Activated T-cell treated with anti-CD3 and anti-CD28 coated beads, Interleukin-2, amount 50 U/mL, for 72 hours (primary cell): ENCODE measurements at regions not wholly inside any gene's neighbourhood (a gene's known extent, or its start where the extent isn't known, plus 50 kb on each side); places are given as distances from the start of the nearest gene placed in this dataset.

Experiments
- ATAC-seq, 2 donors: fragments of 150-1000 bp; cut with Tn5 transposase; replicated peaks in 1 of 2; 2 replicates each; pipeline ENCODE4 v1.10.0; 2021; ENCODE audit warnings: moderate library complexity in 2 of 2, mild to moderate bottlenecking in 1 of 2
- DNase-seq, 2 donors: peaks; one replicate each; pipeline ENCODE4 v3.0.0; 2021 to 2022; ENCODE audit warnings: mixed read lengths in 1 of 2
- H3K27ac Mint-ChIP-seq: one replicate; pipeline ENCODE4 v1.8.0; 2022; ENCODE audit warnings: mild to moderate bottlenecking, moderate library complexity, mixed read lengths
- H3K27me3 Mint-ChIP-seq: one replicate; pipeline ENCODE4 v1.8.0; 2022; ENCODE audit warnings: low read depth, mixed read lengths
- H3K36me3 Mint-ChIP-seq, 2 donors: one replicate each; pipeline ENCODE4 v1.8.0; 2022; ENCODE audit warnings: mixed read lengths in 2 of 2, mild to moderate bottlenecking in 1 of 2; ENCODE audit not compliant: insufficient read depth in 2 of 2
- H3K4me1 Mint-ChIP-seq: one replicate; pipeline ENCODE4 v1.8.0; 2022; ENCODE audit warnings: low read depth, mixed read lengths
- H3K4me3 Mint-ChIP-seq, 2 donors: one replicate each; pipeline ENCODE4 v1.8.0; 2022; ENCODE audit warnings: mild to moderate bottlenecking in 2 of 2, mixed read lengths in 2 of 2, moderate library complexity in 2 of 2
- H3K9me3 Mint-ChIP-seq, 2 donors: one replicate each; pipeline ENCODE4 v1.8.0; 2022; ENCODE audit warnings: mixed read lengths in 2 of 2

DNA sequence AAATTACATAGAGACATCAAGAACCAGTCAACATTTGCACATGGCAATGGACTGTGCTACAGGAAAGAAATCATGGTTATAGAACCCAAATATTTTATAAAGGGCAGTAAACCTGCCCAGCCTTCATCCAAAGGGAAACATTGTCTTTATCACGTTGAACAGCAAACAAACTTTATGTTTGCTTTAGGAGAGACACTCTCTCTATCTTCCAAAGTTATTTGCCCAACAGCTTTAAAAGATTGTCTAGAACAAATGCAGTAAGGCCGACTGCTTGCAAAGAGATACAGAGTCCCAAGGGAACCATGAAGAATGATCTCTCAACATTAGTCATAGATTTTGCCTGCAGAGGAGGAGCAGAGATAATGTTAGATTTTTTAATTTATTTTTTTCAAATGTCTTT is 1323.5 kb upstream of the SLC10A2 start:
- no peak for ATAC-seq
- Mint-ChIP-seq H3K36me3 (no peaks in the 10 kb centered on the region), H3K9me3 (peaks cover 10 to 12% of the 10 kb centered on the region in 2 donors), H3K4me3 (no peak overlapping the region), H3K27ac (no peak overlapping the region), H3K4me1 (no peaks in the 10 kb centered on the region), H3K27me3 (no peaks in the 10 kb centered on the region)
- no peak for DNase-seq

GRCh38 chr13:104387510-104387909 is 1321.3 kb upstream of the SLC10A2 start:
- ATAC-seq: no peak
- H3K27ac Mint-ChIP-seq: no peak overlapping the region
- no peak for DNase-seq
- no peaks in the 10 kb centered on the region for H3K4me1 Mint-ChIP-seq
- no peaks in the 10 kb centered on the region for H3K36me3 Mint-ChIP-seq
- no peaks in the 10 kb centered on the region for H3K27me3 Mint-ChIP-seq
- H3K4me3 Mint-ChIP-seq: no peak overlapping the region
- H3K9me3 Mint-ChIP-seq: peaks cover 6 to 8% of the 10 kb centered on the region in 2 donors

DNA sequence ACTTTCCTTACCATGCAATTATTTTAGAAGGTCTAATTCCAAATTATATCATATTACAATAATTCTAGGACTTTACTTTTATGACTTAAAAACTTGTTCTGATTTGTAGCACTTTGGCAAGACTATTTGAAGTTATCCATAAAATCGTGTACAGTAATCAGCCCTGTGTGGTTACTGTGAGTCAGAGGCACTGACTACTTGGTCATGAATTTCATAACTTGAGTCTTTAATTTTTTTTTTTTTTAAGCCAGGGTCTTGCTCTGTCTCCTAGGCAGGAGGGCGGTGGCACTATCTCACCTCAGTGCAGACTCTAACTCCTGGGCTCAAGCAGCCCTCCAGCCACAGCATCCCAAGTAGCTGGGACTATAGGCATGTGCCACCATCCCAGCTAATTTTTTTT is 1319.2 kb upstream of the SLC10A2 start:
- H3K9me3 Mint-ChIP-seq: peaks cover 0 to 4% of the 10 kb centered on the region in 2 donors
- ATAC-seq: no peak
- no peak overlapping the region for H3K4me3 Mint-ChIP-seq
- H3K4me1 Mint-ChIP-seq: no peaks in the 10 kb centered on the region
- H3K36me3 Mint-ChIP-seq: no peaks in the 10 kb centered on the region
- no peak overlapping the region for H3K27ac Mint-ChIP-seq
- DNase-seq: no peak
- no peaks in the 10 kb centered on the region for H3K27me3 Mint-ChIP-seq

GRCh38 chr13:104382951-104383350 is 1316.7 kb upstream of the SLC10A2 start:
- Mint-ChIP-seq H3K27me3 (no peaks in the 10 kb centered on the region), H3K27ac (no peak overlapping the region), H3K4me3 (no peak overlapping the region), H3K9me3 (peaks cover 0 to under 1% of the 10 kb centered on the region in 2 donors), H3K4me1 (no peaks in the 10 kb centered on the region), H3K36me3 (no peaks in the 10 kb centered on the region)
- no peak for DNase-seq
- ATAC-seq: no peak

DNA sequence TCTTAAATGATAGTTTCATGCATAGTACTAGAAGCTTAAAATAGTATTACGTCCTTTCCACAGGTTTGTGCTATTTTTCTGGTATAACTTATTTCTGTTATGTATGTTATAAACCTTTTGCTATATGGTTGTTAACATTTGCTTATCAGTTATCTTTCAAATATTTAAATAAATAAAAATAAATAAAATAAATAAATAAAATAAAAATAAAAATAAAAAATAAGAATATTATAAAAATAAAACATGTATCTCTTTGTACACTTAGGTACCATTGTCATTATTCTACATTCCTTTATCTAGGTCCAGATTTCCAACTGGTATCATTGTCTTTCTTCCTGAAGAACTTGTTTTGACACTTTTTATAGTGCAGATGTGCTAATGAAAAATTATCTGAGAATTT is 1310.4 kb upstream of the SLC10A2 start:
- Mint-ChIP-seq H3K36me3 (no peaks in the 10 kb centered on the region), H3K4me1 (no peaks in the 10 kb centered on the region), H3K27me3 (no peaks in the 10 kb centered on the region), H3K27ac (no peak overlapping the region), H3K9me3 (no peaks in the 10 kb centered on the region), H3K4me3 (no peak overlapping the region)
- ATAC-seq: no peak
- no peak for DNase-seq

GRCh38 chr13:104375614-104376013 is 1309.4 kb upstream of the SLC10A2 start:
- DNase-seq (no peak), ATAC-seq (no peak)
- Mint-ChIP-seq H3K4me3 (no peak overlapping the region), H3K27me3 (no peaks in the 10 kb centered on the region), H3K27ac (no peak overlapping the region), H3K36me3 (no peaks in the 10 kb centered on the region), H3K4me1 (no peaks in the 10 kb centered on the region), H3K9me3 (no peaks in the 10 kb centered on the region)

GRCh38 chr13:104372095-104372655 is 1306.0 kb upstream of the SLC10A2 start:
- H3K27ac Mint-ChIP-seq: no peak overlapping the region
- peaks cover 2 to 3% of the 10 kb centered on the region in 2 donors for H3K9me3 Mint-ChIP-seq
- ATAC-seq (no peak), DNase-seq (no peak)
- no peaks in the 10 kb centered on the region for H3K4me1 Mint-ChIP-seq
- no peak overlapping the region for H3K4me3 Mint-ChIP-seq
- no peaks in the 10 kb centered on the region for H3K36me3 Mint-ChIP-seq
- no peaks in the 10 kb centered on the region for H3K27me3 Mint-ChIP-seq

GRCh38 chr13:104365430-104365829 is 1299.2 kb upstream of the SLC10A2 start:
- ATAC-seq: no peak
- DNase-seq: no peak
- H3K27ac Mint-ChIP-seq: no peak overlapping the region
- no peaks in the 10 kb centered on the region for H3K27me3 Mint-ChIP-seq
- H3K4me1 Mint-ChIP-seq: no peaks in the 10 kb centered on the region
- no peak overlapping the region for H3K4me3 Mint-ChIP-seq
- H3K36me3 Mint-ChIP-seq: no peaks in the 10 kb centered on the region
- H3K9me3 Mint-ChIP-seq: peaks cover 3 to 8% of the 10 kb centered on the region in 2 donors

- Mint-ChIP-seq H3K4me3 (no peak overlapping the region), H3K27me3 (no peaks in the 10 kb centered on the region), H3K27ac (no peak overlapping the region), H3K4me1 (no peaks in the 10 kb centered on the region), H3K9me3 (peaks cover 4 to 9% of the 10 kb centered on the region in 2 donors), H3K36me3 (no peaks in the 10 kb centered on the region)
- no peak for ATAC-seq
- DNase-seq: no peak
Measured at GRCh38 chr13:104357672-104358354, 1291.6 kb upstream of the SLC10A2 start.

- Mint-ChIP-seq H3K27ac (no peak overlapping the region), H3K4me1 (no peaks in the 10 kb centered on the region)
Measured at GRCh38 chr13:104357174-104357573, 1291.0 kb upstream of the SLC10A2 start.

DNA sequence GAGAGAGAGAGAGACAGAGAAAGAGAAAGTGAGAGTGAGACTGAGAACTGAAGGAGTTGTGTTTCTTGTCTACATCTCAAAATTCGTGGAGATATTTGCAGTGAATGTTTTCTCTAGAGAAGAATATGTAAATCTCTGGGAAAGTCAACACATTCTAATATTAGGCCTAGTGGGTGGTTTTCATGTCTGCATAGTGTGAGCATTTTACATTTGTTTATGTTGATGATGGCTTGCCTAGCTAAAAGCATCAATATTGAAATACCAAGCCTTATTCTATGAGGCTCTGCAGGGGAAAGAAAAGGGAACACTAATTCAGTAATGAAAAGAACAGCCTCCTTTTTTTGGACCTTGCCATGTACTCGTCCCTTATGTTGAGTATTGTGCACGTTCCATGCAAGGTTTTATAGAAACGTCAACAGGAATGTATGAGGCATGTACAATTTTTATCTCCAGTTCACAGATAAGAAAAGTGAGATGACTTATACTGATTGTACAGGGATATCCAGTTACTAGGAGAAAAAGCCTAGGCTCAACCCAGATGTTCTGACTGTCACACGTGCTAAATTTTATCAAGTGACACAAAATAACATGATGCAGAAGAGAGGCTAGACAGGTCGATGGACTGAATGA is 1288.9 kb upstream of the SLC10A2 start:
- H3K4me1 Mint-ChIP-seq: no peaks in the 10 kb centered on the region
- H3K36me3 Mint-ChIP-seq: peaks cover 0 to 1% of the 10 kb centered on the region in 2 donors
- H3K9me3 Mint-ChIP-seq: peaks cover 14% of the 10 kb centered on the region in 2 donors
- H3K4me3 Mint-ChIP-seq: no peak overlapping the region
- ATAC-seq: no peak
- no peak overlapping the region for H3K27ac Mint-ChIP-seq
- DNase-seq: no peak
- H3K27me3 Mint-ChIP-seq: no peaks in the 10 kb centered on the region

More at GRCh38 chr13:104357174-104357573, 1291.0 kb upstream of the SLC10A2 start:
- H3K9me3 Mint-ChIP-seq: peaks cover 7 to 9% of the 10 kb centered on the region in 2 donors
- ATAC-seq (no peak), DNase-seq (no peak)
- peaks cover 0 to 1% of the 10 kb centered on the region in 2 donors for H3K36me3 Mint-ChIP-seq
- H3K27me3 Mint-ChIP-seq: no peaks in the 10 kb centered on the region
- H3K4me3 Mint-ChIP-seq: no peak overlapping the region

DNA sequence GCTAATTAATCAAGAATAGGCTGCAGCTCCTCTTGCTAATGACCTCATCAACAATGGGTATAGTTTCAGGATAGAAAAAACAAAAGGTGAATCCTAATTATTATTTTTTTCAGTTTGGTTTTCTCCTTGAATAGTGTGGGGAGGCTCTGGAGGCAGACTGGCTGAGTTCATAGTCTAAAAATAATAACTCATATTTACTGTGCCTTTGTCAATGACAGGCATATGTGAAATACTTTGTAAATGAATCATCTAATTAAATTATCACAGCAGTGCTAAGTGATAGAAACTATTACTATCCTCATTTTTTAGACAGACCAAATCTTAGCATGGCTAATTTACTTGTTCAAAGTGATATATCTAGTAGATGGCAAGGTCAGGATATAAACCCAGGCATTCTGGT is 1261.0 kb upstream of the SLC10A2 start:
- Mint-ChIP-seq H3K9me3 (peaks cover 3 to 4% of the 10 kb centered on the region in 2 donors), H3K27me3 (no peaks in the 10 kb centered on the region), H3K4me1 (no peaks in the 10 kb centered on the region), H3K4me3 (no peak overlapping the region), H3K27ac (no peak overlapping the region), H3K36me3 (no peaks in the 10 kb centered on the region)
- DNase-seq: no peak
- ATAC-seq: no peak

DNA sequence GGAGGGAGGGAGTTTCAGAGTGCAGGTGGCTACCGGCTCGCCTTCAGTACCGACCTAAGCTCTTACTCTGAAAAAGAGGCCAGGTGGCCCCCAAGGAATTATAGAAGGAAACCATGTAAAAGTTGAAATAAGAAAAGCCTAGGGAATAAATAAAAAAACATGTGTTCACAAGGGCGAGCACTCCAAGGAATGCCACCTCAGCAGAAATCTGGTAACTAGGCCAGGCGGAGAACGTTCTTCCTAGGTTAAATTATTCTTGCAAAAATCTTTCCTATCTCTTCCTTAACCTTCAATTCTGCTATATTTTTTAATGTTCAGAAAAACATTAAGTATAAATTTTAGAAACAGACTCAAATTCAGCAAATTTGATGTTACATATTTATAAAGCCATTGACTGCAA is 1260.3 kb upstream of the SLC10A2 start:
- ATAC-seq: no peak
- H3K4me3 Mint-ChIP-seq: no peak overlapping the region
- no peaks in the 10 kb centered on the region for H3K36me3 Mint-ChIP-seq
- H3K9me3 Mint-ChIP-seq: peaks cover 2 to 3% of the 10 kb centered on the region in 2 donors
- H3K27me3 Mint-ChIP-seq: no peaks in the 10 kb centered on the region
- no peak for DNase-seq
- H3K4me1 Mint-ChIP-seq: no peaks in the 10 kb centered on the region
- no peak overlapping the region for H3K27ac Mint-ChIP-seq
